GM21367 (cell line): ENCODE measurements at regions not wholly inside any gene's neighbourhood (a gene's known extent, or its start where the extent isn't known, plus 50 kb on each side); places are given as distances from the start of the nearest gene placed in this dataset.

Experiments used
- ATAC-seq: cut with Tn5 transposase; IDR thresholded peaks from one replicate; pipeline ENCODE4 v1.9.1; 2021; ENCODE audit not compliant: unreplicated experiment

DNA sequence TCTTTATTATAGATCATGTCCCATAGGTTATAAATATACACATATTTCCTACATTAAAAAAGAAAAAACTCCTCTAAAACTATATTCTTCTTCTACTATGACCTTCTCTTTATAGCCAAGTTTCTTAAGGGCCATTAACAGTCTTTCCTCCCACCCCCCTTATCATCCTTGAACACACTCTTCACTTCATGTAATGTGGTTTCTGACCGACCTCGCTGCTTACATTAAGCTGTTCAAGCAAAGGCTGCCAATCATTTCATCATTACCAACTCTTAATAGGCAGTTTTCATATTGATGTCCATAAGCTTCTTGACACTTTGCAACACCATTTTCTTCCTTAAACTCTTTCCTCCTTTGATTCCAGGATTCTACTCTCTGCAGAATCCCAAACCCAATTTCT, 283.0 kb upstream of the PCSK5 start:
- ATAC-seq, result no peak

- no peak for ATAC-seq
These were observed 281.1 kb upstream of the PCSK5 start for GRCh38 chr9:75609401-75609800.

DNA sequence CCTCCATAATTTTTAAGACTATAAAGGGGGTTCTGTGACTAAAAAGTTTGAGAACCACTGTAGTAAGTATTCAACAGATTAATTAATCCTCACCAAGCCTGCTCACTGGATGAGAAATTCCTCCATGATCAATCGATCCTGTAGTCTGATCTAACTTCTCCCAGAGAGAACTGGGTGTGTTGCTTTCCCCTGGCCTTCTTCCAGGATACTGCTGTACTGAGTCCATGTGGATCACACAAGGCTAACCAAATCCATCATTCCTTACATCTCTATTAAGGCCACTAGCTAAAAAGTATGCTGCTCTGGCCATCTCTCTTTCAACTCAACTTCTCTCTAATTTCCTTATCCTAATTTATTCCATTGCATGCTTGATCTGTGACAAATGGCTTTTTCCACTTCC, 280.2 kb upstream of the PCSK5 start:
- ATAC-seq, result no peak

GRCh38 chr9:75612205-75612604, 278.3 kb upstream of the PCSK5 start:
- no peak for ATAC-seq

GRCh38 chr9:75612754-75613153, 277.7 kb upstream of the PCSK5 start:
- no peak for ATAC-seq

DNA sequence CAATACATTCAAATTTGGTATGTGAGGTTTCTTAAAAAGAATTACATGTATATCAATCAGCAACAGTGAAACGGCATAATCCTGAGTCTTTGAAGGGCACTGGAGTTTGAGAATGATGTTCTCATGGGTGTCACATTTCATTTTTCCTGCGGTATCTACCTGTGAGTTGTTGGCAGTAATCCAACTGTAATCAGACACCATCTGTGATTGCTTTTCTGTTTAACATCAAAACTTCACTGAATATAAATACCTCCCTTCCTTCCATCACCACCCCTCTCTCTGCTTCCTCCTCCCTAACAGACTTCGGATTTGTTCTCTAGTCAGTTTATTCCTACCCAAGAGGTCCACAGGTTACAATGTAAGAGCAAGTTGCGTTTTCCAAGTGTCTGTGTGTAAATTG, 275.2 kb upstream of the PCSK5 start:
- no peak for ATAC-seq

DNA sequence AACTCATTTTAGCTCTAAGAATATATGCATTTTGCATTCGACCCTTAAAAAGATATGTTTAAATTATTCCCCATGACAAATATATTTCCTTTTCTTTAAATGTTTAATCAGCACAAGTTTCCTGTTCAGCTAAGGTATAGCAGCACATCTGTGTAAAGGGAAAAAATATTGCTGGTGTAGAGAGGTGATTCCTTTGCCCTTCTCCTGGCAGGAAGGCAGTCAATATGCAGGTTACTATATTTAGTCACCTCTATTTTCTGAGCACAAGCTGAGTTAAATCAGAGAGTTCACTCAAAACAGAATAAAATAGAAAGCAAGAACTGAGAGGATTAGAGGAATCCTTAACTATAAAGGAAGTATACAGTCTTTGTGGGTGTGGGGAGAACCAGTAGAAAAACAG, 274.4 kb upstream of the PCSK5 start:
- ATAC-seq, result no peak

DNA sequence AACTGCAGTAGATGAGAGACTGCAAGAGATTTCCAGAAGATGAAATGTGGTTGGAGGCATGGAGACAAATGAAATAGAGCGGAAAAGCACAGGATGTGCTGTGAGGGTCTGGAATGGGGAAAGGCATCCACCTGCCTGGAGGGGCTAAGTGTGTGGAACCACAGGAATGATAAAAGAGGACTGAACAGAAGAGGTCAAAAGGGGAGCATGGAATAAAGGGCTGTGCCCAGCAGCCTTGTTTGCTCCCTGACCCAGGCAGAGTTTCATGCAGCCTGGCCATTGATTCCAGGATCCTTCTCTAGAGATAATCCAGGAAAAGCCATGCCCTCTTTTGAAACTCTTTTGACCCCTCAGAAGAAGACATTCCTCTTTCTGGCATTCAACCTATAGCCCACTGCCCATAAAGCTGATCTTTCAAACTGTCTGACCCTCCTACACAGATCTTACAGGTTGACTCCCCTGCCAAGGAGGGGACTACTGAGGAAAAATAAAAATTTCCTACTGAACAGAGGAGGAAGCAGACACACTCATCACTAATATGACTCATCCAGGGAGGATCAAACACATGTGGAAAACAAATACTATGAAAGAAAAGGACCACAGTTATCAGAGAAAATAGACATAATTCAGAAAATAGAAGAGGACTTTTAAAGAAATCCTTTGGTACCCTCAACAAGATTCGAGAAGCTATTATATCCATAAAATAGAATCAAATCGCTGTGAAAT, 273.5 kb upstream of the PCSK5 start:
- ATAC-seq, result no peak

DNA sequence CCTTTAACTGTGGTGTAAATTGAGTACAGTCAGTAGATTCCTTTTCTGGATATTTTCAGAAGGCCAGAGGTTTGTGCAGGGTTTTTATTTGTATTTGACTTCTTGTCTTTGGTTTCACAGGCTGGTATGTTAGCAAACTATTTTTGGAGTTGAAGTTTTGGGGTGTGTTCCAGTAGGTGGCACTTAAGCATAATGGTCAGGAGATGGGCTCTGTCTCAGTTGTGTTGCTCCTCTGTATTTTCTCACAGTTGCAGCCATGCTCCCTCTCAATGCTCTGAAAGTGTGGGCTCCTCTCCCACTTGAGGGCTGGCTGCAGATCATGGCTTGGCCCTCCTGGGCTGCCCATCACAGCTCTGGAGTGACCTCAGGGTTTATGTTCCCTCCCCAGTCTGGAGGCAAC, 267.0 kb upstream of the PCSK5 start:
- ATAC-seq, result no peak

- ATAC-seq, result no peak
These were observed 265.5 kb upstream of the PCSK5 start for GRCh38 chr9:75624998-75625397.

GRCh38 chr9:75626860-75627259, 263.6 kb upstream of the PCSK5 start:
- no peak for ATAC-seq

- no peak for ATAC-seq
These were observed 261.5 kb upstream of the PCSK5 start for GRCh38 chr9:75628952-75629351.

DNA sequence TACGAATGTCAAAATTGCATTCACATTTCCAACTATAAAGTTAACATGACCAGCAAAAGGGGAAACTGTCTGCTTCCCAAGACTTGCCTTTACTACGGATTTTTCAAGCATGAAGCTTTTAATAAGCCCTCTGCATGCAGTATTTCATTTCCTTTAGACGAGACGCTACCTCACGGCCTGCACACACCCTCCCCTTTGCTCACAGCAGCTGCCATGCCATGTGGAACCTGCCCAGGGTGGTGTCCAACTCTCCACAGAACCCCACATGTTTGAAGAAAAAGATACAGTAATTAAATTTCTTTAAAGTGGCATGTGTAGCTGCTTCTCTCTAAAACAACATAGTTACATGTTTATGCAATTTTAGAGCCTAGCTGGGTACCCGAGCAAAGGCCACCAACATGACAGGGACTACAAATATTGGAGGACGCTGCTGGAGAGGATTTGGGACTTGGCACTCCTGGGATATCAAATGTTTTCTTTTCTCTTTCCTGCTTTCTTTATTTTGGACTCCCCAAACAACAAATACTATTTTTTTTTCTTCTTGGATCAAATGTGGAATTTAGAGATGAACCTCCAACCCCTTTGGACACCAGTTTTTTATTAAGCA, 256.9 kb upstream of the PCSK5 start:
- no peak for ATAC-seq

DNA sequence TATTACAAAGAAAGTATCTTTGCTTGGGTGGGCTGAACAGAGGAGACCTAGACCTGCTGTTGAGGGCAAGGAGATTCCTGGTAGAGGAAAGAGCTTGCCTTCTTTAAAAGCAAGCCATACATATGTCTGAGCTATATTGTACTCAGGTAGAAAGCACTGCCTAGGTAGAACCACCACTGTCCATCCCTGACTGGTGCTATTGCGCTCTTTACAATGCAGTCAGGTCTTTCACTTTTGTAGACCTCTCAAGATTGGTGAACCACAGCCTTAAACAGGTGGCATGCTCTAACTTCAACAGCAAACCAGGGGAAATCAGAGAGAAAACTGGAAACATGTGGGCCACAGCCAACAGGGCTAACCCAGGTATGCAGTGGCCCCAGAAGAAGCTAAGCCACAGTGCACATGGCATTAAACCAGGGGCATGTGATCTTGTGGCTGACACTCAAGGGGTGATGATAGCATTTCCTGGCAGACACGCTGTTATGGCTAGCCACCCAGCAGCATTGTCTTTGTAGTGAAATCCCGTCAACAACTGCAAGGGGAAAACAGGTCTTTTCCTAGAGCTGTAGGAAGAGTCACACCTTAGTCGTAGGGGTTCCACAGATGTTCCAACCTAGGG, 253.9 kb upstream of the PCSK5 start:
- no peak for ATAC-seq

DNA sequence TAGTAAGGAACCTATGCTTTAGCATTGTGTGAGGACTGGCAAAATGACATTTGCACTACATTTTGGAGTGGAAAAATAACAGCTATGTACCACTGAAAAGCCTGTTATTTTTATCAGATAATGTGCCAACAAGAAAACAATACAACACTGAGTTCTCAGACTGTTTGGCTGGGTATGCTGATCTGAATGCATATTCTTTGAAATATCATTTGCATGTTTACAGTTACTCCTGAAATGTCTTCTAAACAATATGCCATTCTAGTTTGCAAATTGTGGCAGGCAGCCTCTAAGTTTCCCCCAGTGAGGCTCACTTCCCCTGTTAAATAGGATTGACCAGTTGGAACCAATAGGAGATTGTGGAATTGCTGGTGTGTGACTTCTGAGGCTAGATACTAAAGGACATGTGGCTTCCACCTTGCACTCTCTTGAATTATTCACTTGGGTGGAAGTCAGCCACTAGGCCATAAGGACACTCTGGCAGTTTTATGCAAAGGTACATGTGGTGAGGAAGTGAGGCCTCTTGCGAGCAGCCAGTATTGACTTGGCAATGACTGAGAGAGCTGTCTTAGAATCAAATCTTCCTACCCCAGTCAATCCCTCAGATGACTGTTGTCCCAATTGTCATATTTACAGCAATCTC, 250.4 kb upstream of the PCSK5 start:
- ATAC-seq, result no peak

GRCh38 chr9:75642522-75642921, 248.0 kb upstream of the PCSK5 start:
- no peak for ATAC-seq

- no peak for ATAC-seq
These were observed 245.8 kb upstream of the PCSK5 start for GRCh38 chr9:75644649-75645048.

DNA sequence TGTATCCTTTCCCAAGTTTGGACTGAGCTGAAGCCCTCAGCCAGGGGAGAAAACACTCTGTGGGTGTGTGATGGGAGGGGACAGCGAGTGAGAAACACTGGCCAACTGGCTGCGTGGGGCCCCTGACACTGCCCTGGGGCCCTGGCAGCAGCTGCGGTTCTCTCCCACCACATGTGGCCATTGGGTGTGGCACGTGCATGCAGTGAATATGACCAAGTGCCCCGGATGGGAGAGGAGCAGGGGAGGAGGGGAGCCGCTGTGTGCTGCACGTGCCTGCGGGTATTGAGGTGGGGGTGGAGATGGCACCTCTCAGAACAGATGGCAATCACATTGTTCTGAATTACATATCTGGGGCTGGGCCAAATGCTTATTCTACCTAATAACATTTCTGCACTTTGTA, 242.4 kb upstream of the PCSK5 start:
- ATAC-seq, result no peak

- ATAC-seq, result no peak
These were observed 241.4 kb upstream of the PCSK5 start for GRCh38 chr9:75649060-75649459.

DNA sequence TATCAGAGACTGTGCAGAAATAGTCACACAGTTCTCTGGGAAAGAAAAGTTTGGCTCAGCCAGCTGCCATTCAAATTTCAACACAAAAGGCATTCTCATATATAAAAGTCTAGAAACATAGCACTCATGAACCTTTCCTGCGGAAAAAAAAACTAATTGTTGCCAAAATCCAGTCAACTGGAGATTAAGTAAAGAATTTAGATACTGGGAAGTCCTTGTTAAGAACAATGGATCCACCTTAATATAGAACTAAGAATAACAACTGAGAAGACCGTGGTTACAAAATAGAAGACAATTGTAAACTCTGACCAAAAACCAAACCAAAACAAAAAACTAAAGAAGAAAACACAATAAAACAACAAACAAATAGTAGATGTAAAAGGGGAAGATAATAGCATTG, 238.8 kb upstream of the PCSK5 start:
- ATAC-seq, result no peak

DNA sequence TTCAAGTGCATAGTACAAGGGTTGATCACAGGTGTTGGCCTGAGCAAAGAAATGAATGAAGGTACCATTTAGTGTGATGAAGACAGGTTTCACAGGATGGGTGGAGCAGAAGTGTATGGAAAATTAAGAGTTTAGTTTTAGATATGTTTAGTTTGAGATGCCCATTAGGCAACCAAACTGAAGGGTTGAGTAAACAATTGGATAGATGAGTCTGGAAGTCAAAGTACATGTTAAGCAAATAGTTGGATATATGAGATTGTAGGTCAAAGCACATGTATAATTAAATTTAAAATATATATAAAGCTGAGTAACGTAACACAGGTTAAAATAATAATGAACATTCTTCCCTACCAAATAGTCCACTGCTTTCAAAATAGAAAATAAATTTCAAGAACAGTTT, 237.1 kb upstream of the PCSK5 start:
- no peak for ATAC-seq

DNA sequence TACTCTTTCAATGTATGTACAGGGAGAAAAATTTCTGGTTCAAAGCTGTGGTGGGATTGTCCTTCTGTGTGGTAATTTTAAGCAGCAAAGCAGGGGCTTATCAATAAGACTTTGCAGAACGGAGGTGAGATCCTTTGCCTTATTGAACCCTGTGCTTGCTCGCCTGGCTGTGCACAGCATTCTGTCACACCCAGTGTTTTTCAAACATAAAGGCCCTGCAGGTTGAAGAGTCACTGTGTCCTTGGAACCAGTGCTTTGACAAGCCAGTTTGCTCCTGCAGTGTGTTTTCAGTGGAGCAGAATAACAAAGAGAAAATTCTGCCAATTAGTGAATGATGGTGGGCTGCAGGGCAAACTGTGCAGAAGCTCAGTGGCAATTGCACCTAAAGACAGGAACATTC, 236.7 kb upstream of the PCSK5 start:
- ATAC-seq, result no peak
